DOHH2 (cell line): ENCODE measurements at regions not wholly inside any gene's neighbourhood (a gene's known extent, or its start where the extent isn't known, plus 50 kb on each side); places are given as distances from the start of the nearest gene placed in this dataset.

Source experiments
- EZH2phosphoT487 ChIP-seq: fragments of 200-600 bp; sonication (generic); IDR thresholded peaks from 2 replicates; pipeline ENCODE4 v1.6.1; 2017; ENCODE audit warnings: borderline replicate concordance, mild to moderate bottlenecking, antibody characterized with exemption, low read length, moderate library complexity, mixed read lengths
- TF ChIP-seq, protein P1 (sequence below): fragments of 200-600 bp; sonication (generic); IDR thresholded peaks from one replicate; pipeline ENCODE4 v1.5.1; 2014; ENCODE audit warnings: antibody characterized with exemption, mild to moderate bottlenecking, low read depth, low read length; ENCODE audit not compliant: poor library complexity, severe bottlenecking

DNA sequence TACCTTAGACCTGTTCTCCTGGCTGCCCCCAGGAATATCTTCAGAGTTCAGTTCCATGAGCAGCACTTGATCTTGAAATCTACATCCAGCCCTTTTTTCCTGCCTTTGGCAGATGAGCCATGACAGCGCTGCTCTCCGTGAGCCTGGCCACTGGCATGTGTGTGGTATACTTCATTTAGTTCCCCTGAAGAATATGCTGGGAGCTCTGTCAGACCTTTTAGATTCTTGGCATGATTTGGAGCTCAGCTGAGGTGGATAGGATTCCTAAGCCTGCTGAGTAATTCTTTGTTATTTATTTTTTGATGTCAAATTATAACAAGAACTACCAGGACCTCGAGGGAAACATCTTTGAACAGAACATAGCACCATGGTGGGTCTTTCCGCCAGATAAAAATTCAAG lies 121.7 kb downstream of the EDEM1 start:
- TF ChIP-seq, protein P1, sequence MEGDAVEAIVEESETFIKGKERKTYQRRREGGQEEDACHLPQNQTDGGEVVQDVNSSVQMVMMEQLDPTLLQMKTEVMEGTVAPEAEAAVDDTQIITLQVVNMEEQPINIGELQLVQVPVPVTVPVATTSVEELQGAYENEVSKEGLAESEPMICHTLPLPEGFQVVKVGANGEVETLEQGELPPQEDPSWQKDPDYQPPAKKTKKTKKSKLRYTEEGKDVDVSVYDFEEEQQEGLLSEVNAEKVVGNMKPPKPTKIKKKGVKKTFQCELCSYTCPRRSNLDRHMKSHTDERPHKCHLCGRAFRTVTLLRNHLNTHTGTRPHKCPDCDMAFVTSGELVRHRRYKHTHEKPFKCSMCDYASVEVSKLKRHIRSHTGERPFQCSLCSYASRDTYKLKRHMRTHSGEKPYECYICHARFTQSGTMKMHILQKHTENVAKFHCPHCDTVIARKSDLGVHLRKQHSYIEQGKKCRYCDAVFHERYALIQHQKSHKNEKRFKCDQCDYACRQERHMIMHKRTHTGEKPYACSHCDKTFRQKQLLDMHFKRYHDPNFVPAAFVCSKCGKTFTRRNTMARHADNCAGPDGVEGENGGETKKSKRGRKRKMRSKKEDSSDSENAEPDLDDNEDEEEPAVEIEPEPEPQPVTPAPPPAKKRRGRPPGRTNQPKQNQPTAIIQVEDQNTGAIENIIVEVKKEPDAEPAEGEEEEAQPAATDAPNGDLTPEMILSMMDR, result no peak
- TF ChIP-seq EZH2phosphoT487, result no peak
